WTC11 (cell line): ENCODE measurements at regions not wholly inside any gene's neighbourhood (a gene's known extent, or its start where the extent isn't known, plus 50 kb on each side); places are given as distances from the start of the nearest gene placed in this dataset.

Experiments used
- CTCF ChIP-seq: fragments of 200-600 bp; IDR thresholded peaks from 2 replicates; pipeline ENCODE4 v1.8.0; 2022; ENCODE audit warnings: antibody characterized with exemption
- ESRRA ChIP-seq: sonication (generic); formaldehyde crosslinking; IDR thresholded peaks from 2 replicates; pipeline ENCODE4 v1.8.1; 2022; ENCODE audit warnings: mild to moderate bottlenecking, missing genetic modification reagents, borderline replicate concordance
- HMGXB4 ChIP-seq: sonication (generic); formaldehyde crosslinking; IDR thresholded peaks from 2 replicates; pipeline ENCODE4 v1.8.1; 2023; ENCODE audit warnings: mild to moderate bottlenecking, moderate library complexity, missing genetic modification reagents
- STAT6 ChIP-seq: sonication (generic); formaldehyde crosslinking; conservative IDR thresholded peaks from 2 replicates; pipeline ENCODE4 v1.8.1; 2023; ENCODE audit warnings: mild to moderate bottlenecking, low read depth, missing genetic modification reagents, moderate library complexity
- TP53 ChIP-seq: sonication (generic); formaldehyde crosslinking; IDR thresholded peaks from 2 replicates; pipeline ENCODE4 v1.8.1; 2023; ENCODE audit warnings: mild to moderate bottlenecking, missing genetic modification reagents

- TF ChIP-seq STAT6 (CRISPR knock-in tag) (no peak), HMGXB4 (no peak), CTCF (no peak), ESRRA (CRISPR knock-in tag) (no peak), TP53 (no peak)
These were observed 67.7 kb downstream of the ELAPOR2 start for GRCh38 chr7:86991771-86992191.
